Right hindlimb (tissue), 1 donor: ENCODE measurements at regions not wholly inside any gene's neighbourhood (a gene's known extent, or its start where the extent isn't known, plus 50 kb on each side); places are given as distances from the start of the nearest gene placed in this dataset.
A peak's percentile ranks its signal among the peaks of the same experiment; 100 is the strongest.

Experiments used
- DNase-seq: peaks from one replicate; pipeline ENCODE4 v3.0.0-alpha.2; 2018

DNA sequence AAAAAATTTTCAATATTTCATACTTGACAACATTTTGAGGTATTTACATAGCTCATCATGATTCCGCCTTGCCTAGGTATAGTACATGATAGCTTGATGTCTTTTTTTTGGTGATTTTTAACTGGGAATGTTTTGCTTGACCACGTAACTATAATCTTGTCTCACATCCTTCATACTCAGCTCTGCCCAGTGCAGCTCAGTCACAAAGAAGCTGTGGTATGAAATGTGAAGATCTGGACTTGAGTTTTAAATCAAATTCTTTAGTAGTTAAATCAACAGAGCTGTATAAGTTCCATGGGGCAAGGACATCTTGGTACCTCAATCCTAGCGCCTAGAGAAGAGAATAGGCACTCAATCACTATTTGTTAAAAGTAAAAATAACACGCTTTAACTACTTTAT, 276.3 kb upstream of the DKK2 start:
- no peak for DNase-seq

DNA sequence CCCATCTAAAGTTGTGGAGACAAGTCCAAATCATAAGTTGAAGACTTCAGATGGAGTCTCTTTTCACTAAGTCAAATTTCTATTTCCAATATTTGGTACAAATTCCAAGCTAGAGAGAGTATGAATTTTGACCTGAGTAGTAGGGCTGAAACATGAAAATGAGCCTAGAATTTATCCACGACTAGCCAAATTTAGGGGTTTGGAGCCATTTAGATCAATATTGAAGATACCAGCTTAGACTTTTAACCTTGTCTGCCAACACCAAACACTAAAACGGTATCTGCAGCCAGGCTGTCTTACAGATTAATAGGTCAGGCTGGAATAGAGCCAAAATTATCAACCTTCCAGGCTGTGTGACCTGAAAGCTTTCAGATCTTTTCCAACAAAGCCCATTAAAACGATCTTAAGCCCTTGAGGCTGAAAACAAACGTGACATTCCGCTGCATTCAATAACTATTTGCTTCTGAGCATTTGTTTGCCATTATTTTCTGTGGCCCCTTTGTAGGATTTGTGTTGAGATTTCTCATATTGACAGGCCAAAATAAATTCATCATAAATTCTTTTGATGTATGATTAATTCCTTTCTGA, 268.7 kb upstream of the DKK2 start:
- no peak for DNase-seq

DNA sequence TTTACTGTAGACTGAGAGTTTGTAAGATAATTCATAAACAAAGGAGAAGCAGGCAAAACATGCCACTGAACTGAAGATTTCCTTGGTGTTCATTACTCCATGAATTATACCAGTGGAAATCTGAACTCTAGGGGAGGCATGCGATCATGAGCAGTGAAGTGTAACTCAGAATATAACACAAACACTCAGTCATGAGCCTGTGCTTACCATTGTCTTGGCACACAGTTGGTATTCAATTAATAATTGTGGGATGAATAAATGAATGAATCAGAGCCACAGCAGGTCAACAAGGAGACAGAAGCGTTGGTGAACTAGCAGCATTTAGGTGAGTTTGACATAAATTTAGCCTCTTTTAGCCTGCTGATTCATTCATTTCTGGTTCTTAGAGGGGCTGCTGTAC, 263.5 kb upstream of the DKK2 start:
- DNase-seq: no peak

DNA sequence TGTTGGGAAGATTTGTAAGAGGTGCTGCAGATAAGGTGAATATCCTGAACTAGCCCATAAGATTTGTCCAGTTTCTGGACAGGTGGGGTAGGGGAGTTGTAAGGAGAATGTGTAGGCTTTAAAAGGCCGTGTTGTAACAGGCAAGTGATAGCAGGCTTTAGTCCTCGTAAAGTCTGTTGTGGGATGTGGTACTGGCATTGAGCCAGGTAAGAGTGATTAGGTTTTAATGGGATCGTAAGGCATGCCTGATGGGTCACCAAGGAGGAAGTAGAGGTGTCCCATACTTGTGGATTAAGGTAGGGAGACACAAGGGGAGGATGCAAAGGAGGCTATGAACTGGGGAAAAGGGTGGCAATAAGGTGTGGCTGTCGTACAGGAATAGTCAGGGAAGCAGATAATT, 256.9 kb upstream of the DKK2 start:
- no peak for DNase-seq

DNA sequence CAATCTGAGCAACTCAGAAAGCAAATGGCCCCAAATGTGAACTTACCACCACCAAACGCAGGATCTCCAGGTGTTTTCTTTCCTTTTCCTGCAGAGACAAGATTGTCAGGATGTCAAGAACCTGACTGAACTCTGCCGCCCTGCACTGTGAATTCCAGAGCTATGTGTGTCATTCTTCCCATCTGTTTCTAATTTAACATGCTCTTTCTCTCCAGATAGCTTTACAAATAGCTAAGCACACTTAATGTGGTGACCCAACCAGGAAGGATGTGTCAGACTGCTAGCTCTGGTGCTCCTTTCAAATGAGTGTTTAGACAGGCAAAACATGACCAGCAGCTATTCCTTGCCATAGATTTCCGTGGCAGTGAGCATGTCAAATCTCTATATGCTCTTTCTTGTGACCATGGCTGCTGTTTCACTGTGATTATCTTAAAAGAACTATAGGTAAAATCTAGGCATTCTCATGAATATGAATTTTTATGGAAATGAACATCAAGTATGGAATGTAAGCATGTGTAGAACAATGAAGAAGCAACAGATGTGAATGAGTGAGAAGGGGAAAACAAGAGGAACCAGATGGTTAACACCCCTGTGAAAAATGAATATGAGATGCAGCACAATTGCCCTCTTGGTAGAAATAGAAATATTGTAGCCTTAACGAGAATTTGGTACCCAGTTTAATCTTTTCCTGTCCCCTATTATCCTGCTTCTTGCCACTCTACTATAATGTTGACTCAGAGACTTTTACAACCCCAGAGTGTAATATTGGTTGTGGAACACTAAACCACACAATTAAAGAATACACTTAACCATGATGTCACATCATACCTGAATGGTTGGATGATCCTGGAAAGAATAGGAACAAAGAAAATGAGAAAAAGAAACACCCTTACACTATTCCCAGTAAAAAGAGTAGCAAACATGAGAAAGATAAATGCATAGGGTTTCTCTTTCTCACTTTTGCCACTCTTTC, 247.8 kb upstream of the DKK2 start:
- DNase-seq: peak; percentile 25

DNA sequence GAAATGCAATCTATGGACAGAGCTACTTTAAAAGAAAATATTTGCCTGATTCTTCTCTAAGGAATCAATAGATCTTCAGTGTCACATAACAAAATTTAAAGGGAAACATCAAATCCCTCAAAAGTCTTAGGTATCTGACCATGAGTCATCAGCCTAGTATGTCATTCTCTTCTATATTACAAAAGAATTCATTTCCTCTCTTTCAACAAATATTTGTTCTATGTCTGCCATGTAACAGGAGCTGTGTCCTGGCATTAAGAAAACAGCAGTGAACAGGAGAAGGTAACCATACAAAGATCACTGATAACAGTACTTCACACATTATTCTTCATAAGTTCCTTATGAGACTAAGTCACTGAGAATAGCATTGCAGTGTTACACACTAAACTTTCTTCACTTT, 243.6 kb upstream of the DKK2 start:
- DNase-seq: no peak

DNA sequence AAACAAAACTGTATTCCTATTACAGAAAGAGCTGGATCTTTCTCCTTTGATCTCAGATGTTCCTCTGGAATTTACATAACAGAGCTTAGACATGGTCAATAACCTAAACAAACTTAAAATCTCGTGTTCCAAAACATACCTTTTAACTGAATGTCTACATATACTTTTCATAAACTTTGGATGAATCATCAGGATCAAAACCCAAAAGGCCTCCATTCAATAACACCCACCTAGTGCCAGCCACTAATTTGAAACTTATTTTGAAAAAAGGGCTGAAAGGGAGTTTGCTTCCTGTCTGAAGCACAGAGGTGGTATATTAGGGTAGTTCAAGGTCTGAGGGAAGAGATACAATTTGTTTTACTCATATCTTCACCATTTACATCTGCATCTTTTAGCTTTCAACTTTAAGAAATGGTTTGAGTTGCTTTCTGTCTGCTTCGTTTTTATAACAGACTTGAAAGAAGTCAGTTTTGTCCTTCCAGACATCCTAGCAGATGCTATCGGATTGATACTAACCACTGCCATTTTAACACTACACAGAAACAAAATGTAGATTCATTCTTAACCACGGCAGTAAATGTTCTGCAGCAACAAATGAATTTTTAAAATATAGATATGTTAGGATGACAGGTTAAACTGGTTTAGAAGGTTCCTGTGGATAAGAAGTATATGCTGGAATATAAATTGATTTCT, 242.8 kb upstream of the DKK2 start:
- DNase-seq: no peak

DNA sequence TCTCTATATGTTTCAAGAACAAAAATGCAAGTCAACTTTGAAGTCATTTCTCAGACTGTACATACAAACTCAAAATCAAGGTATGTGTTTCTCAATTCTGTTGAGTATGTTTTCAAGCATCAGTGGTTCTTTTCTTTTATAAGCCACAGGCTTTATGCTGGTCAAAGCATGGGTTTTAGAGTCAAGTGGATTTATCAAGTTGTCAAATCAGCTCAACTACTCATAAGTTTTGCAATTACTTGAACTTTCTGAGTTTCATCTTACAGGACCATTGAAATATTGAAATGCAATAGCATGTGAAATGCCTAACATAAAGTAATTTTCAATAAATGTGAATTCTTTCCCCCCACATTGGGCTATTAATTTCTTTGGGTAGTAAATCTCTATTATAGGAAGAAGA, 239.9 kb upstream of the DKK2 start:
- no peak for DNase-seq

DNA sequence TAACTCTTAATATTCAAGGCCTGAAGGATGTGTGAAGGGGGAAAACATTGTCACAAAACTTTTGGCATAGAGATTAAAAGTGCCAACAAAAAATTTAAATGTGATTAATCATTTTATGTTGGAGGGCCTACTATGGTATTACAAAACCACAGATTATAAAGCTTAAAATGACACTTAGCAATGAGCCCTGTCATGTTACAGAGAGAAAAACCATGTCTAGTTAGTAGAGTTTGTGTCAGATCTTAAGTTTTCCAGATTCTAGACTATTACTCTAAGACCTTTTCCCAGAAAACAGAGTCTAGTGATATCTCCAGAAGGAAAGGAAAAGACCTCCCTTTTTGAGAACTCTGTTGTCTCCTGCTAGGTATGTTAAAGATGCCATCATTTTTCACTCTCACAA, 239.1 kb upstream of the DKK2 start:
- no peak for DNase-seq

DNA sequence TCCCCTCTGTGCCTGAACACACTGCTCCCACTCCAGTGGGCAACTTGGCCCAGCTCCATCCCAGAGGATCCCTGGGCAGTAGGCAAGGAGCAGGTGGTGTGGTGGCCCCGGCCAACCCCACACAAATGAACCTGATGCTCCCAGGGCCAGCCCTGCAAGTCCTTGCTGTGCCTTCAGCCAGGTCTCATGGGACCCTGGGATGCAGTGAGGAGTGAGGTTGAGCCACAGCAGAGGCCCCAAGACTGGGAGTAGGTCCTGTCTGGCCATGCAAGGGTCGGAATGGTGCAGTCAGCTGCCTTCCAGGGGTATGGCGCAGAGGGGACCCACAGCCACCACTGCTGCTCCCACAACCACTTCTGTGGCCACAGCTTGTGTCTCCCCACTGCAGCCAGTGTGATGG, 234.5 kb upstream of the DKK2 start:
- no peak for DNase-seq

DNA sequence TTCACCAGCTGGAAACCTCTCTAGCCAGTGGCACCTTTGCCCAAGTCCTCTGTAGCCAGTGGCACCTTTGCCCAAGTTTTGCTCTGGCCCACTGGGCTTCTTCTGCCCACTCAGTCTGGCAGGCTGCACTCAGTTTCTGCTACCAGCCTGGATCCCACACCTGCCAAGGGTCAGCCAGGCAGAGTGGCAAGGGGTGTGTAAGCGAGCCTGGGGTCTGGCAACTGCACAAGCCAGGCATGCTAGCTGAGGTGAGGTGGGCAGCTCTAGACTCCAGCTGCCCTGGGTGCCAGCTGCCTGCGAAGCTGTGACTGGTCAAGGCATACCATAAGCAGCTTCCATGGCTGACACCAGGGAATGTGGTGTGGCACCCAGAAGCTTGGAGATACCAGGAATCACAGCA, 233.1 kb upstream of the DKK2 start:
- DNase-seq: no peak

DNA sequence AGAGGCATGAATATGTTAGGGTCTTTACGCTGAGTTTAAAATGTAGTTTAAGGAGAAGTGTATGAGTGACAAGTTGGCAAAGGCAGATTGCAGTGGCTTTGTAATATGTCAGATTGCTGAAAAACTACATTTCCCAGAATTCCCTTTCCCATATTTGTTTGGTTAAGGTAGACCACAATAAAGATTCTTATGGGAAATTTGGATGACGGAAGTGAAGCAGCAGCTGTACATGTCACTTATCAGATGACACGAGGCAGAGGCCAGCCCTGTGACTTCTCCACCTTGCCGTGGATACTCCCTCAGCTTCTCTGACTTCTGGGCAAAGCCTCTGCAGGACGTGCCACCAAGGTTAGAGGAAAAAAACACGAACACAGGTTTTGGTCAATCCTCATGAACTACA, 229.7 kb upstream of the DKK2 start:
- DNase-seq: no peak

DNA sequence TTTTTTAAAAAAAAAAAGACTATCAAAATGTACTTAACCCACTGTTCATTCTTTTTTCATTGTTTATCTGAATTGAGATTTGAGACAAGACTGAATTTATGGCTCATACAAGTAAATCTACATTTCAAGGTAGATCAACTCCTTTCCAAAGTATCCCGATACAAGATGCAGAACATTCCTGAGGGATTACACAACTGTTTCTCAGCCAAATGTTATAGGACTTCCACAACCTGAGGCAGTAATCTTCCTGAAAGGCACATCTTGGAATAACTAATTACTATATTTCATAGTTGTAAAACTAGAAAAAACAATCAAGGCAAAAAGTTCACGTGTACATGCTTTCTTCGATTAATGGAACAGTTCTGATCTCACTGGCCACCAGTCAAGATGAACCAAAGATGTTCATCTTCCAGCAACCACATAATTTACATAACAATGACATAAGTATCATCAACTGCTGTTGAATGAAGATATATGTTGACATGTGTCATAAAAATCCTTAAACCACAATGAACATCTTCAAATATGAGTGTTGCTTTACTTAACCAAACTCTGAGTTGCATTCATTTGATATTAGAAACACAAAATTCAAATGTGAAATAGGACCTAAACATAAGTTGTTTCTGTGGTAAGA, 225.2 kb upstream of the DKK2 start:
- no peak for DNase-seq

DNA sequence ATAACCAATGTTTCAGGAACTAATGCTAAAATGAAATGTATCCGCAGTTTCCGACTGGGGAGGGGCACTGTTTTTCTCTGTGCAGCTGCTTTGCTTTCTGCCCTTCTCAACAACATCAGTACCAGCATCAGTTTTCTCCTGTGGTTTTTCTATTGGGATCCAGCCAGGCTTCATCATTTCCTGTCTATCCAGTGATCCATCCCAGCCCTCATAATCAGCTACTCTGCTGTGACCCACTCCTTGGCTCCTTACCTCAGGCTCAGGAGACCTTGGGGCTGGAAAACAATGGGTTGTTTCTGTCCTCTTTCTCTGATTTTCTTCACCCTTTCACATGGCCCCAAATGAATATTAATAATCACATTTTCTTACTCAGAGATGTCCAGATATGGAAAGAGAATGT, 222.2 kb upstream of the DKK2 start:
- no peak for DNase-seq

DNA sequence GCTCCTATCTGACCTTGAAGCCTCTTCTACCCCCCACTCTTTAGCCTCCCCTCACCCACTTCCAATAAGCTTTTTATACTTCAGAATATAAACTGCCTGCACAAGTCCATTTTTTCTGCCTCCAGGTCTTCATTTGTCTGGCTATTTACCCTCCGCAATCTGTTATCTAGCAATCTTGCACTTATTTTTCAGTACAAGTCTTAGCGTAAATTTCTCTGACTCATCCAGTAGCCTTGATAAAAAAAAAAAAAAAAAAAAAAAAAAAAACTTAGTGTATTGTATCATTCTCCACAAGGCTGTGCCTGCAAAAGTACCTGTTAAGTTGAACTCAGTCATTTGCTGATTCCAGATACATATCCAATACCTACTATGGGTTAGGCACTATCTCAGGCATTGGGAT, 219.5 kb upstream of the DKK2 start:
- DNase-seq: no peak

DNA sequence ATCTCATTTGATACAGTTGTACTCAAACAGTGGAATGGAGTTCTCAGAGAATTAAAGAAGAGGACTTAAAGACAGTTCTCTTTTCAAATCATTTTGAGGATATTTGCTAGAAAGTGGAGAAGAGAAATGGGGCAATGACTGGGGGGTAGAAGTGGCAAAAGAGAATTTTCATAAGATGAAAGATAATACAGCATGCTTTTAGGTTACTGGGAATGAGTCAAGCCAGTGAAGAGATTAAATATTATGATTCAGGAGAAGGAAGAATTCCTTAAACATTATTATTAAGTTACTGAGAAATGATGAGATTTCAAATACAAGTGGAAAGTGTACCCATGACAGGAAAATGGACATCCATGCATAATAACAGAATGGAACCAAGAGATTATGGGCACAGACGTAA, 219.0 kb upstream of the DKK2 start:
- DNase-seq: no peak

DNA sequence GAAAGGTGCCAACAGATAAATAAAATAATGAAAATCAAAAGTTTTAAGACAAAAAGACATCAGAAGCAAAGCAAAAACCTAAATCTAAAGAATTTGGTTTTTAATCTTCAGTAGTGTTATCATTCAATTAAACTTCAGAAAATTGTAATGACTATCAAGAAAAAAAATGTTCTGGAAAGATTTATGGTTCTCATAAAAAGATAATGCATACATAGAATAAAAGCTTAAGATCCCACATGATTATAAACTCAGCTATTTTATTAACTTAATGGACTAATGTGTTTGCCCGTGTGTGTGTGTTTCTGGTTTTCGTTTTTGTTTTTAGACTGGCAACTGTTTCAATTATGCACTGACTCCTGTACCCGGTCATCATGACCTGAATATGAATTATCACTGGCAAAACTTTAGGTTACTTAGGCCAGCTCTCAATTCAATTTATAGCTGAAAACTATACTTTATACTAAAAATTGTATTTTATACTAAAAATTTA, 217.5 kb upstream of the DKK2 start:
- no peak for DNase-seq

DNA sequence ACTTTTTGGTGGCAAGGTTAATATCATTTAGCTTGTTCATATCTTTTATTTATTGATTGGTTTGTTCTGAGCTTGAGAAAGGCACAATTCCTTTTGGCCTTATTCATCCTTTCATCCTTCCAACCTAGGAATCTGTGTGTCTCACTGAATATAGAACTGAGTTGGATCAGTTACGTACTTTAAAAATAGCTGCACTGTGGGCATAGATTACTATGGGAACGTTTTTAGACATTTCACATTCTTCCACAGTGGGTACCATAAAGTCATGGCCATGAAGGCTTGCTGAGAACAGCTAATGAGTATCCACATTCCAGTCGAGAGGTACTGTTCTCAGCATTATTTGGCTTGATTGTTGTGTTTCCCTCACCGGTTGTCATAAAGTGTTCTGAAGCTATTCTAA, 217.0 kb upstream of the DKK2 start:
- no peak for DNase-seq

DNA sequence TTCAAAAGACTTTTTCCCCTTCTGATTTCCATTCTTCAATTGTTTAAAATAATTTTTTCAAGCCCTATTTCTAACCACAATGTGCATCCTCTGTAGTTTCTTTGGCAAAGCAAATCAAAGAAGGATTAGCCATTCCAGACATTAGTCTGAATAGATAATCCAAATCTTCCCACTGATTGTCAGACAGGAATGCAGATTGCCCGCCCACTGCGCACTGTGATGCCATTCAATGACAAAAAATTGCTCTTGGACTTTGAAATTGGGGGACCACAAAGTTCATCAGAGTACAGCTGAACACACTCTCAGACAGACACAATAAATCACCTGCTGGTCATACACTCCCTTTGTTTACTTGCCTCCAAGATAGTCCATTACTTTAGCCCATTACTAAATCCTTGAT, 216.5 kb upstream of the DKK2 start:
- no peak for DNase-seq

DNA sequence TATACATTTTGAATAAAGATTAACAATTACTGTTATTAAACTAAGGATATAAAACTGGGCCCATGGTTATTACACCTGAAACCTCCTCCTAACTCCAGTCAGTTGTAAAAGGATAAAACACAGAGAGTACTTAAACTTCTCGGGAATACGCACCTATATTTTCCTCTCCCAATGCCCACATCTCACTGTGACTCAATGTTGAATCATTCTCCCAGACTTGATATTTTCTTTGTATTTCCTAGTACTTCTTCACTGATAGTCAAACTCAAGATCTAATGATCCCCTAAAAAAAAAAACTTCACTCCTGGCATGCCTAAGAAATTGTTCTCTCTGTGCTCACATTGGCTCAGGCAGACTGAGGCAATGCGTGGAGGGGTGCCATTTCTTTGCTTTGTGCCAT, 212.5 kb upstream of the DKK2 start:
- DNase-seq: no peak

DNA sequence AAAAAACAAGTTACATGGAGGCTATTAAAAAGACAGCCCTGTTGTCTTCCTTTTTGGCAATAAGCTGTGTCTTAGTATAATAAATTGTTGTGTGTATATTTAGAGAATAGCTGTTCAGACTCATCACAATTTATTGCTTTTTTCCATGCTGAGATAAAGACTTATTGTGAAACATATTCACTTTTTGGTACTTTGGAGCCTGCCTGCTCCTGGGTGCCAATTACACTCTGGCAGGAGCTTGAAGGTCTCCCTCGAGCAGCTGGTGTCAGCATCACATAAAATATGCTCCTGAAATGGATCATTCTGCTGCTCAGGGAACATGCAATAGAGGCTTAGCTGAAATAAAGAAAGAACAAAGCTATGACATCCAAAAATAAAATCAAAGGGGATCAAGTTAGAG, 211.6 kb upstream of the DKK2 start:
- no peak for DNase-seq

DNA sequence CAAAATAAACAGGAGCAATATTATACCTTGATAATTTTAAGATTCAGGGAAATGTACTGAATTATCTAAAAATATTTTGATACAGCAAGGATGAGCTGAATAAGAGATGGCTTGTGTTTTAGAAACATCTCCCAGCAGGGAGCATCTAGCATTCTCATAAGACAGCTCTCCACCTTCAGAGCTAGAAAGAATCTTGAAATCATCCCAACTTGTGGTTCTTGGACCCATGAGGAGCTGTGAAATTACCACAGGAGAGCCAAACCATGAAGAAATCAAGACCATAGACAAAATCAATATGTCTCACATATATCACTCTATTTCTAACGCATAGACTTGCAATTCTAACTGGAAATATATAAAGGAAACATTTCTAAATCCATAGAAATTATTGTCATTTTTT, 210.6 kb upstream of the DKK2 start:
- no peak for DNase-seq

DNA sequence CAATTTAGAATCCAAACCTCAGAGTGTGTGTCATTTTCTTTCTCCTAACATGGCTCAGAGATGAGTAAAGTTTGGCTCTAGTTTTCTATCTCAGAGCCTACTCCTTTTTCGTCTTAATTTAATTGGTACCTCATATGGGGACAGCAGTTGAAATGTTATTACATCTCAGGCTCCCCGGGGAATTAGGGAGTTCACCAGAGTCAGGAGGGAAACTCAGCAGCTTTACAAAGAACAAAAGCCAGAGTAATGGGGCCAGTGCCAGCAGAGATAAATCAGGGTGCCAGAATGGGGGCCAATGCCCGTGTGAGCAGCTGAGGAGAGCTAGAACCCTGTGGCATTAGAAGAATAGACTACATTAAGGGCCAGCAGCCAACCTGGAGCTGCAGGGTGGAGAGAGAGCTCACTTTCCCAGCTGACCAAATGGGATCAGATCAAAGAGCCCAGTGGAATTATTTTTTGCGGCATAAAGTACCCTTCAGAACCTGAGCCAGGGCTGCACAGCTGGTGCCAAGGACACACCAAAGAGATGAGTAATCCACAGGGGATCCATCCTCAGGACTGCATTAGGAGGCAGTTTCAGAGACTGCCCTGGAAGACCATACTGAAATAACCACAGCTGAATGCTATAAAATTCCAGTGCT, 207.1 kb upstream of the DKK2 start:
- DNase-seq: peak; percentile 27
